SK-N-DZ (cell line): ENCODE measurements at regions not wholly inside any gene's neighbourhood (a gene's known extent, or its start where the extent isn't known, plus 50 kb on each side); places are given as distances from the start of the nearest gene placed in this dataset.
"Not testable (repeated sequence)": the region's sequence is repeated elsewhere in the genome, so short reads cannot be mapped to it uniquely, and the experiment has no call there.

ENCODE experiments used
- DNase-seq: peaks from one replicate; pipeline ENCODE4 v3.0.0-alpha.2; 2015; ENCODE audit warnings: low spot score

DNA sequence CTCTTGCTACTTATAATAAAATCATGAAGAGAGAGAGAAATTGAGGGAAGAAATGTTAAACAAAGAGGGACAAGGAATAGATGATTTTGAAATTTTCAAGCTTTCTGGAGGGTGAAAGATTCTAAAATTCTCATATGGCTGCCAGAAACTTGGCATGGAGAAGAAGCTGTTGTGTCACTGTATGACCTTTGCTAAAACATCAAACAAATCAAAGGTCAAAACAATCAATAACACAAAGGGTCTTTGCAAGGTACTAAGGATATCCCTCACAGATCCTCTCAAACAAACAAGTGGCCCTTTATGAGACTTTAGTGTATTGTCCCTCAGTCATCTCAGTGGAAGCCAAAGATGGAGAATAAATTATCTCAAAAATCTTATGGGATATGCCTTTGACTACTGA lies 1039.2 kb upstream of the MIR17HG start:
- DNase-seq, result no peak

DNA sequence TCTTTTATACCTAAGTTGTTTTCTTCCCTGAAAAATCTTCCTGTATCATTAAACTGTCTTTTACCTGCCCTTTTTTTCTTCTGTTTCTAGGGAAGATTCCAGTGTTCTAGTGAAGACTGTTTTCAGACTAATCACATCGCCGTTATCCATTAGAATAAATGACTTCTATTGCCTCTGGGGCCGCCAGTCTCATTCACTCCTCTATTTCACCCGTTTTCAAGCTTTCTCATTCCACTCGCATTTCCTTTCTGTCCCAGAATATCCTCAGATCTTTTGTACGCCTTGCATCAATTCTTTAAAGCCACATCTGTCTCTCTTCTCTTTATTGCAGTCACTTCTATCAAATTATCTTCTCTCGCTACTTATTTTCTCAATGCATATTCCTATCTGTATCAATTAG lies 1035.6 kb upstream of the MIR17HG start:
- no peak for DNase-seq

DNA sequence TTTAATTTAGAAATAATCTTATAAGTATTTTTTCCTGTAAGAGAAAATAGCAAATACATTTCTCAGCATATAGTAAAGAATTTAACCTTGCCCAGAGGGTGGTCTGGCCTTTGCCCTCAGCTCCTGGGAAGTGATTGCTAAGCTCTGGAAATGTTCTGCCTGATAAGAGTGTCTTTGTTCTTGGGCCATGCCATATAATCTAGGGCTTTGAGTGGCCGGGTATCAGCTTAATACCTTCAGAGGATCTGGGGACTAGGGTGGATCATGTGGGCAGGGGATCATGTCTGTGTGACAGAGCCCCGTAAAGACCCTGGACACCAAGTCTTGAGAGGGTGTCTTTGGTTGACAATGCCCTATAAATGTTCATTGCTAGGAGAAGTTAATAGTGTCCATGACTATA lies 1032.4 kb upstream of the MIR17HG start:
- DNase-seq, result no peak

DNA sequence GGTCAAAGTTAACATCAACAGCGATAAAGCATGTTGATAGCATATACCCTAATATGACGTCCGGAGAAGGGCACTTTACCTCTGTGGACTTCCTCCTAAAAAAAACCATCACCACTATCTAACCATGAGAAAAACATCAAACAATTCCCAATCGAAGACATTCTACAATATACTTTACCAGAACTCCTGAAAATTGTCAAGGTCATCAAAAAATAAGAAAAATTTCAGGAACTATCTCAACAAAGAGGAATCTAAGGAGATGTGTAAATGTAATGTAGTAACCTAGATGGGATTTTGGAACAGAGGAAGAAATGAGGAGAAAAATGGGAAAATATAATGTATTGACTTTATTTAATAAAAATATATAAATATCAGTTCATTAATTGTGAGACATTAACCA lies 1026.8 kb upstream of the MIR17HG start:
- DNase-seq, result no peak

DNA sequence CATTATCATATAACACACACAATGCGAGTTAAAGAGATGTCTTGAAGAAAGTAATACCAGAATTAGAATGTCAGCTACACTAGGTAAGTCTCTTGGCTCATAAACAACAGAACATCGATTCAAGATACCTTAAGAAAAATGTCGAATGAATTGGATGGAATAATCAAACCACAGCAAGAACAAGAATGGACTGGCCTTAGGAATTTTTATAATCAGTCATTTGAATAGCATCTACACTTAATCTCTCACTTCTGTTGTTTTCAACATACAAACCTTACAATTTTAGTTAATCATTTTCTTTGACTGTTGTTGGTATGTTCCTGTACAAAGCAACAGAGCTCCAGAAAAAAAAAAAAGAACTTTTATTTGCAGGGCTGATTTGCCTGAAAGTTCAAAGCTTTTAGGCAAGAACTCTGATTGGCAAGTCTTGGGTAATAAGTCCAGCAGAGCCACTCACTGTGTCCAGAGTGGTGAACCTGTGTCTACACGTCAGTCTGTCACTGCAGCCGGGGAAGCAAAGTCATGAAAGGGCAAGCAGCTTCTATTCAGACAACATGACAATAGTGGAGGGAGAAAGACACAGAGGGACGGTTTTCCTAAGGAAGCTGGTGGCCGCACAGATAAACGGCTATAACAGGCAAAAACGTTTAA lies 1026.1 kb upstream of the MIR17HG start:
- DNase-seq, result no peak

DNA sequence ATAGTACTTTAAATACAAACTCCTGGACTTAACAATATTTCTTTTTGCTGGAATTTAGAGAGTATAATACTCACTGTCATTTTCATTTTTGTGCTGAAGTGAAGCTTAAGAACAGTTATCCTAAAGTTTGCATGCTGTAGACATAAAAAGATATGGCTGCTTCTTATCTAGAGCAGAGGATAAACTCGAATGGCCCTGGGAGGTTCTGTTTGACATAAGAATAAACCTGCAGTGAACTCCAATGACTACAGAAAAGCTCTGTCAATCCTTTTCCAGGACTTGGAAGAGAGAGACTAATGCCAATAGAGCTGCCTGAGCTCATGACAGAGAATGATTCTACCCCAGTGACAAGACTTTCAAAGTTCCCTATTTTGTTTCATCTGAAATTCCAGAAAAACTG lies 1017.8 kb upstream of the MIR17HG start:
- DNase-seq, result no peak

DNA sequence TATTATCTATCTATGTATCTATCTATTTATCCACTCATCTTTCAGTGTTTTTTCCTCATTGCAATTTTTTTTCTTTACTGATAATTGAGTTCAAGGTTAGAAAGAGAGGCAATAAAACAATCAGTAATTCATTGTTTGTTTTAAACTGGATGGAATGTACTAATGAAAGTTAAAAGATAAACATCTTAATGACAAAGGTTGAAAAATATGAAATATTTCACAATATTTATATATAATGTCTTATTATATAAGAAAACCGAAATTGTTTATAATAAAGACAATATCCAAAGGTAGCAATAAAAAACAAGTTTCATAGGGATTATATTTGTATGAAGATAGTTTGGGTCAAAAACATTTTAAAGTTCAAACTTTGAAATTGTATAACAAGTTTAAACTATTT lies 1015.5 kb upstream of the MIR17HG start:
- no peak for DNase-seq

DNA sequence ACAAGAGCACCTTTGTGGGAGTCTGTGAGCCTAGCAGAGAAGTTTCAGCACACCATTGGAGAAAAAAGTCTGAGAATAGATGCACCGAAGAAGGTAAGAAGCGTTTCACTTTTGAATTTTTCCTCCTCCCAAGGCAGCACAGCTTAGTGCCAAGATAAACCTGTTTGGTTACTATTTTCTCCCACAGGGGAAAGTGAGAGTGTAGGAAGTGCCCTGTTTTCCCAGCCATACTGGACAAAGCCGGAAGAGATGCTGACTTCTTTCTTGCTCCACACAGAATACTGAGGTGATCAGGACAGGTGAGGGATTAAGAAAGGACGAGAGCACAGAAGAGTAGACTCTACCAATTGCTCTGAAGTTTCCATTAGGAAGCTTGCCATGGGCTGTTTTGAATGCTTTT lies 1011.0 kb upstream of the MIR17HG start:
- no peak for DNase-seq

DNA sequence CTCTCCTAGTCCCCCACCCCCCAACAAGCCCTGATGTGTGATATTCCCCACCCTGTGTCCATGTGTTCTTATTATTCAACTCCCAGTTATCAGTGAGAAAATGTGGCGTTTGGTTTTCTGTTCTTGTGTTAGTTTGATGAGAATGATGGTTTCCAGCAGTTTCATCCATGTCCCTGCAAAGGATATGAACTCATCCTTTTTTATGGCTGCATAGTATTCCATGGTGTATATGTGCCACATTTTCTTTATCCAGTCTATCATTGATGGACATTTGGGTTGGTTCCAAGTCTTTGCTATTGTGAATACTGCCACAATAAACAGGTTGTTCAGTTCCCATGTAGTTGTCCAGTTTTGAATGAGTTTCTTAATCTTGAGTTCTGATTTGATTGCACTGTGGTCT lies 1006.1 kb upstream of the MIR17HG start:
- DNase-seq, result not testable (repeated sequence)

DNA sequence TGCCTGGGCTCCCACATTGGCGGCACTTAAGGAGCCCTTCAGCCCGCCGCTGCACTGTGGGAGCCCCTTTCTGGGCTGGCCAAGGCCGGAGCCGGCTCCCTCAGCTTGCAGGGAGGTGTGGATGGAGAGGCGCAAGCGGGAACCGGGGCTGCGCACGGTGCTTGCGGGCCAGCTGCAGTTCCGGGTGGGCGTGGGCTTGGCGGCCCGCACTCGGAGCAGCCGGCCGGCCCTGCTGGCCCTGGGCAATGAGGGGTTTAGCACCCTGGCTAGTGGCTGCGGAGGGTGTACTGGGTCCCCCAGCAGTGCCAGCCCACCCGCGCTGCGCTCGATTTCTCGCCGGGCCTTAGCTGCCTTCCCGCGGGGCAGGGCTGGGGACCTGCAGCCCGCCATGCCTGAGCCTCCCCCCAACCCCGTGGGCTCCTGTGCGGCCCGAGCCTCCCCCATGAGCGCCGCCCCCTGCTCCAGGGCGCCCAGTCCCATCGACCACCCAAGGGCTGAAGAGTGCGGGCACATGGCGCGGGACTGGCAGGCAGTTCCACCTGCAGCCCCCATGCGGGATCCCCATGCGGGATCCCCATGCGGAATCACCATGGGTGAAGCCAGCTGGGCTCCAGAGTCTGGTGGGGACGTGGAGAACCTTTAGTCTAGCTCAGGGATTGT lies 998.9 kb upstream of the MIR17HG start:
- not testable (repeated sequence) for DNase-seq

DNA sequence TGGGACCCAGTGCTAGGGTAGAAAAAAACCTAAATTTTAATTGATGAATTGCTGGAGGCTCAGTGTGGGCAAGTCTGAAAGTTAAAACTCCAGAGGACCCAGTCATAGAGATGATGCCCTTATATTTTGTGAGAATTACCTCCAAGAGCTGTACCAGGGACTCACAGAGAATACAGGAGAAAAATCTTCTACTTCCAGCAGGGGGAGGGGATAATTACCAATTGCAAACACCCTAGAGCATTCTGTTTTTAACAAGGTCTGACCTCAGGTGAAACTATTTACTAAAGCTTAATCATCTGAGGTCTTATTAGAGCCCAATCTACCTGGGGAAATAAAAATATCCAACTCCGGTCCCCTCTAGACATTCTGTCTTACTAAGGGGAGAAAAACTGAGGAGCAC lies 994.7 kb upstream of the MIR17HG start:
- no peak for DNase-seq

DNA sequence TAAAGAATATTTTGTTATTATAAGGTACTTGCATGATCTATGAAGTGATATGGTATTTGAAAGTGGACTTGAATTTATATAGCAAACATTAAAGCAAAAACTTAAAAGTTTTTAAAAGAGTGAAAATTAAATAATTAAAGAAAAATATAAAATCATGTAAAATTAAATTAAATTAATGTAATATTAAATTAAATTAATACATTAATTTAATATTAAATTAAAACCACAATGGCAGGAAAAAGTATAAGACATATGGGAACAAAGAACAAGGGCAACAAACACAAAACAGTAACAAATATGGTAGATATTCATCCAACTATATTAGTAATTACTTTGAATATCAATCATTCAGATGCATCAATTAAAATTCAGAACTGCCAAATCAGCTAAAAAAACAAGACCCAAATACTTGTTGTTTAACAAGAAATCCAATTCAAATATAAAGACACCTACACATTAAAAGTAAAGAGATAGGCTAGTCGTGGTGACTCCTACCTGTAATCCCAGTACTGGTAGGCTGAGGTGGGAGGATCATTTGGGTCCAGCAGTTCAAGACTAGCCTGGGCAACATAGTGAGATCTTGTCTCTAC lies 992.2 kb upstream of the MIR17HG start:
- DNase-seq, result no peak

DNA sequence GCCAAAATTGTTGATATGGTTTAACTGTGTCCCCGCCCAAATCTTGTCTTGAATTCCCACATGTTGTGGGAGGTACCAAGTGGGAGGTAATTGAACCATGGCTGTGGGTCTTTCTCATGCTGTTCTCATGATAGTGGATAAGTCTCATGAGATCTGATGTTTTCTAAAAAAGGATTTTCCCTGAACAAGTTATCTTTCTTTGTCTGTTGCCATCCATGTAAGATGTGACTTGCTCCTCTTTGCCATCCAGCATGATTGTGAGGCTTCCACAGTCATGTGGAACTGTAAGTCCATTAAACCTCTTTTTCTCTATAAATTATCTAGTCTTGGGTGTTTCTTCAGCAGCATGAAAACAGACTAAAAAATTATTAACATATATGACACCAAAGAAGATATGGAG lies 986.7 kb upstream of the MIR17HG start:
- no peak for DNase-seq

DNA sequence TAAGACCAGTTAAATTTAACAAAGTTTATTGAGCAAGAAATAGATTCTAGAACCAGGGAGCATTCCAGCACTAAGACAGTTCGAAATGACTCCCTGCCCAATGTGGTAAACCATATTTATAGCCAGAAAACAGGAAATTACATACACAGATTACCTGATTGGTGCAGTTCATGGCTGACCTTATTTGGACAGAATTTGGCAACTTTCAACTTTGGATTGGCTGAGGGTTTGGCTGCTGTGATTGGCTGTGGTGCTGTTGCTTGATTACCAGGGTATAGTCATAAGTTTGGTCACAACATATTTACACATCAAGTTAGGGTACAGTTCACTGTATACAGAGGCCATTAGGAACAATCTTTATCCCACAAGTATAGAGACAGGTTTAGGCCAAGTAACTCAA lies 984.8 kb upstream of the MIR17HG start:
- DNase-seq, result no peak

DNA sequence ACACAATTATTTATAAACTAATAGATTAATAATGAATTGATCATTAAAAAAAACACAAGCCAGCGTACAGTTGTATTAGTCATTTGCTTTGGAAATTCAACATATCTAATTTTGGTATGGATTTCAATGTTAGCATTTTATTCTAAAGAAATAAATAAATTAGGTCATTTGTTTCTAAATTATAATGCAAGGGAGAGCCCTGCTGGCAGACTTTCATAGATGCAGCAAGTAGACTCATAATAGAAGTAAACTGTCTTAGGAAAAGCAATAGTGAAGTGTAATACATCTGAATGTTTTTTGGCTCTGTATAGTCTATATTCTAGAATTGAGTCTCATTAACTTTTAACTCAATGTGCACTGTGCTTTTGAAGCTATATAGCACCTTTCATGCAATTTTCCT lies 982.4 kb upstream of the MIR17HG start:
- no peak for DNase-seq

DNA sequence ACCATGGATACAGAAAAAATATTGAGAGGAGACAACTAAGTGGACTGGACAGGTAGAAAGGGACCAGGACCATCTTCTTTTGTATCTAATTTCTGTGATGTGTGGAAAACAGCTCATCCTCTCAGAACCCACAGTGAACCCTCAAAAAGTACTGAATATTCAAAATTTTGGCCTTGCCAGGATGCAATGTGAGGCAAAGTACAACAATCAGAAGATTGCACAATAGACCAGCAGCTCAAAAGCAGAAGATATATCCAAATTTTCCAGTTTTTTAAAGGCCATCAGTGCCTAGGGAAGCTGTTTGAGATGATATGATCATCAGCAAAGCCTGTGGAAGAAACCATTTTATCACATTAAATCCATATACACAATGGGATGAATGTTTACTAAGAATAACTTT lies 973.3 kb upstream of the MIR17HG start:
- no peak for DNase-seq

DNA sequence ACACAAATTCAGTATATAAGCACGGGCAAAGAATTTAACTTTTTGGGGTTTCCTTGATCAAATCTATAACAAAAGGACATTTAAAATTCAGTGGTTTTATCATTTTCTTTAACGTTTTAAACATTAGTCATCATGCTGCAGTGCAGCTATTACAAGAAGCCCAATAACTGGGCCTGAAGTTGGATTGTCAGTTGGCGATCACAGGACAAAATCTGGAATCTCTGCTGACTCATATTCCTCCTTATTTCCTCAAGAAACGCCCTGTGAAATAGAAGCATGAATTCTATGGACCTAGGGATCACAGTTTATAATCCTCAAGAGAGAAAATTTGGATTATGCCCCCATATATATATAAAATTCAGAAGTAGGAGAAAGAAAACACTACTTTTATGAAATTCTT lies 971.6 kb upstream of the MIR17HG start:
- DNase-seq, result no peak

DNA sequence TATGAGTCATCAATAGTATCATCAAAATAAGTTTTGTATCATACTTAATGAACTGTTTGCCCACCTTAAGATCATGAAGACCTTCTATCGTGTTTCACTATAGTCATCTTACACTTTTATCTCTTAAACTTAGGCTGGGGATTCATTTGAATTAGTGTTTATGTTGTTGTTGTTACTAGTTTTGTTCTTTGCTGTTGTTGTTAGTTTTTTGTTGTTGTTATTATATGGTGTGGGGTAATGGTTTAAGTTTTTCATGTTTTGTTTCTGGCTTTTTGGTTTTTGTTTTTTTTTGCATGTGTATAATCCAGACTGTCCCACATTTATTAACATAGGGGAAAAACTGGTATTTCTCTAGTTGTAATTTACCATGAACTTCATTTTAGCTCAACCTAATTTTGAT lies 965.1 kb upstream of the MIR17HG start:
- no peak for DNase-seq

DNA sequence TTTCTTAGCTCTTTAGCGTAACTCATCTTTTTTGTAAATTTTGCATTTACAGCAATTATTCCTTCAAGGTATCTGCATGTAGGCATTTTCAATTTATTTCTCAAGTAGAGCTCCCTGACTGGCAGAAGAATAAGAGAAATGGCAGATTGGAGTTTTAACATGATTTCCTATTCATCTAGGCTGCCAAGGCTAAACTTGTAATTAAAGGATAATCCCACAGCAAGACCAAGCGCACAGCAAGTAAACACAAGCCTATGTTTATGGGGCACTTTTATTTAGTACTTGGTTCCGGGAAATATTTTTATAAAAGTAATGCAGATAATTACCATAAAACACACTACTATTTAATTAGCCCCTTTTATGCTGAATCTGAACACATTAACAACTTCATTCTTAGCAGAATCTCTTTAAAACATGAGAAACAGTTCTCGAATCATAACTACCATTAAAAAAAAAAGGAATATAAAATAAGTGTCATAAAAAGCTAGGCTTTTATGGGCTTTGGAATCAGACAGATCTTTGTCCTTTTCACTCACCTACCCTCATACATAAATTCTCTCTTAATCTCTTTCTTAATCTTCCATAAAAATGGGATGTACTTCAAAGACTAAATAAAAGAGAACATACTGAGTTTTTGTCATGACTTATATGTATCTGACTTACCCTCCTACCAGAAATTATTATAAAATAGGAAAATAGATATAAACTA lies 961.6 kb upstream of the MIR17HG start:
- DNase-seq, result no peak

DNA sequence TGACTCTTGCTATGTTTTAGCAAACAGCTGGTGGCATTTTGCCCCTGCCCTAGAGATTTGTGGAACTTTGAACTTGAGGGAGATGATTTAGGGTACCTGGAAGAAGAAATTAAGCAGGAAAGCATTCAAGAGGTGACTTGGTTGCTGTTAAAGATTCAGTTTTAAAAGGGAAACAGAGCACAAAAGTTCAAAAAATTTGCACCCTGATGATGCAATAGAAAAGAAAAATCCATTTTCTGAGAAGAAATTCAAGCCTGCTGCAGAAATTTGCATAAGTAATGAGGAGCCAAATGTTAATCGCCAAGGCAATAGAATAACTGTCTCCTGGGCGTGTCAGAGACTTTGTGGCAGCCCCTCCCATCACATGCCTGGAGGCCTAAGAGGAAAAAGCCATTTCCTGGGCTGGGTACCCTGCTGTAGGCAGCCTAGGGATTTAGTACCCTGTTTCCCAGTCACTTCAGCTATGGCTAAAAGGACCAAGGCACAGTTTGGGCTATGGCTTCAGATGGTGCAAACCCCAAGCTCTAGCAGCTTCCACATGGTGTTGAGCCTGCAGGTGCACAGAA lies 958.5 kb upstream of the MIR17HG start:
- no peak for DNase-seq

DNA sequence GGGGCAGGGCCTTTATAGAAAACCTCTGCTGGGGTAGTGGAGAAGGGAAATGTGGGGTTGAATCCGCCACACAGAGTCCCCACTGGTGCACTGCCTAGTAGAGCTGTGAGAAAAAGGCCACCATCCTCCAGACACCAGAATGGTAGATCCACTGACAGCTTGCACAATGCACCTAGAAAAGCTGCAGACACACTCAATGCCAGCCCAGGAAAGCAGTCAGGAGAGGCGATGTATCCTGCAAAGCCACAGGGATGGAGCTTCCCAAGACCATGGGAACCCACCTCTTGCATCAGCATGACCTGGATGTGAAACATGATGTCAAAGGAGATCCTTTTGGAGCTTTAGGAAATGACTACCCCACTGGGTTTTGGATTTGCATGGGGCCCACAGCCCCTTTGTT lies 958.0 kb upstream of the MIR17HG start:
- DNase-seq, result no peak

DNA sequence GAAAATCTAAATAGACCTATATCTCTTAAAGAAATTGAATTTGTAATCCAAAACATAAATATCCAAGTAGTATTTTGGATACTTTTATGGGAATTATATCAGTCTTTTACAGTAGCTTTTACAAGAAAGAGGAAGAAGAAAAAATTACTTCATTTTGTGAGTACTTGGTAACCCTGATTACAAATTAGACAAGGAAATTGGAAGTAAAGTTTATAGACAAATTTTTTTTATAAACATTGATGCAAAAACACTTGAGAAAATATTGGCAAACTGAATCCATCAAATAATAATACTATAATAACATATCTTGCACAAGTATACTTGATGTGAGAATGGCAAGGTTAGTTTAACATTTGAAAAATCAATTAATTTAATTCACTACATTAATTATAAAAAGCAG lies 954.1 kb upstream of the MIR17HG start:
- DNase-seq, result no peak
